Nephron (organoid): ENCODE measurements at regions not wholly inside any gene's neighbourhood (a gene's known extent, or its start where the extent isn't known, plus 50 kb on each side); places are given as distances from the start of the nearest gene placed in this dataset.

Source experiments
- H3K27ac Mint-ChIP-seq, 3 experiments: 2 replicates each; pipeline ENCODE4 v1.8.0; 2020; ENCODE audit warnings: mixed read lengths in 3 of 3, mild to moderate bottlenecking in 2 of 3, moderate library complexity in 1 of 3
- H3K27me3 Mint-ChIP-seq: 2 replicates; pipeline ENCODE4 v1.8.0; 2021; ENCODE audit warnings: low read depth, mild to moderate bottlenecking, moderate library complexity, mixed read lengths
- H3K36me3 Mint-ChIP-seq: 2 replicates; pipeline ENCODE4 v1.8.0; 2020; ENCODE audit warnings: low read depth, mixed read lengths
- H3K4me1 Mint-ChIP-seq: 2 replicates; pipeline ENCODE4 v1.8.0; 2020; ENCODE audit warnings: mixed read lengths
- H3K4me3 Mint-ChIP-seq, 3 experiments: 2 replicates each; pipeline ENCODE4 v1.8.0; 2020; ENCODE audit warnings: mild to moderate bottlenecking in 3 of 3, mixed read lengths in 3 of 3, moderate library complexity in 2 of 3
- H3K9me3 Mint-ChIP-seq: 2 replicates; pipeline ENCODE4 v1.8.0; 2020; ENCODE audit warnings: mixed read lengths
- CTCF ChIP-seq, 3 experiments: fragments of 200-600 bp; sonication (generic); IDR thresholded peaks; one replicate each; pipeline ENCODE4 v1.5.0; 2021; ENCODE audit warnings: antibody characterized with exemption in 3 of 3; ENCODE audit not compliant: unreplicated experiment in 3 of 3

- peaks cover 4% of the 10 kb centered on the region for H3K36me3 Mint-ChIP-seq
- peaks cover 4% of the 10 kb centered on the region for H3K9me3 Mint-ChIP-seq
- peaks cover 10% of the 10 kb centered on the region for H3K27me3 Mint-ChIP-seq
- H3K27ac Mint-ChIP-seq = peak overlapping the region in 1 of 3 experiments; percentile 4
- H3K4me1 Mint-ChIP-seq = no peaks in the 10 kb centered on the region
- no peak overlapping the region for H3K4me3 Mint-ChIP-seq
- TF ChIP-seq CTCF (IDR thresholded peaks at IDR 0.05; ENCODE audit: unreplicated experiment in 3 of 3) = no peak
Measured at GRCh38 chr1:96475903-96476302, 245.7 kb upstream of the PTBP2 start.

- no peaks in the 10 kb centered on the region for H3K9me3 Mint-ChIP-seq
- no peaks in the 10 kb centered on the region for H3K36me3 Mint-ChIP-seq
- TF ChIP-seq CTCF (IDR thresholded peaks at IDR 0.05; ENCODE audit: unreplicated experiment in 3 of 3) = no peak
Measured at GRCh38 chr1:96478228-96478627, 243.4 kb upstream of the PTBP2 start.

DNA sequence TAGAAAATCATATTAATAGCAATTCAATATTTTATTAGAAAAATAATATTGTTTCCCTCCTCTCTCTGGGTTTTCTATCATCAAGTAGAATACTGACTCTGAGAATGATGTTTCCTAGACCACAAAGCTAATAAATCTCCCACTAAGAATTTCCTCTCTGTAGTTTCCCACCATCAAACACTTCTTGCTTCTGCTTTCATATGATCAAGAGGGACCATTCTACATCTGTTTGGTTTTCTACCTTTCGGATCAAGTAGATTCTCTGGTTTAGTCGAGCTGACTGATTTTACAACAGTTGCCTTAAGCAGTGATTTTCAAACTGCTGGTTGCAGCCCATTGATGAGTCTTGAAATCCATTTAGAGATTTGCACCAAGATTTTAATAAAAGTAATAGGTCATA is 240.2 kb upstream of the PTBP2 start:
- peaks cover 14% of the 10 kb centered on the region for H3K4me1 Mint-ChIP-seq
- peak overlapping the region in 1 of 3 experiments; percentile 2 for H3K27ac Mint-ChIP-seq
- H3K36me3 Mint-ChIP-seq = no peaks in the 10 kb centered on the region

More at GRCh38 chr1:96478228-96478627, 243.4 kb upstream of the PTBP2 start:
- Mint-ChIP-seq H3K27me3 (peaks cover 10% of the 10 kb centered on the region), H3K4me1 (peaks cover 10% of the 10 kb centered on the region), H3K4me3 (no peak overlapping the region), H3K27ac (no peak overlapping the region)

DNA sequence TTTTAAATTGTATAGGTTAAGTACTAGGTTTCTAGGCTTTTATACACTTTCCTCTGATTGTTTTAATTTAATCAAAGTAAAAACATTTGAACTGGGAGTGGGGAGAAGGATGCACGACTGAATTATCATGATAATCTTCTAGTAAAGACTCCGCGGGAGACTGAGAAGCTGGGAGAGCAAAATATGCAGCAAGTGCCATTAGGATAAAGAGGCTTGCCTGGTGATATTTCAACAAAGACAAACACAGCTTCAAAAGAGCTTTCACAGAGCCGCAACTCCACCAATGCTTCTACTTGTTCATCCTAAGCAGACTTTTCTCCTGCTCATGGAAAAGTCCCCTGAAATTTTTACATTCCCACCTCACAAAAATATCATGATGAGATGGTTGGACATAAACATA is 239.0 kb upstream of the PTBP2 start:
- no peak for TF ChIP-seq CTCF (IDR thresholded peaks at IDR 0.05; ENCODE audit: unreplicated experiment in 3 of 3)
- H3K27me3 Mint-ChIP-seq = peaks cover 7% of the 10 kb centered on the region
- no peaks in the 10 kb centered on the region for H3K36me3 Mint-ChIP-seq
- H3K4me1 Mint-ChIP-seq = peaks cover 14% of the 10 kb centered on the region
- peak overlapping the region in 2 of 3 experiments; percentile 46 to 62 for H3K27ac Mint-ChIP-seq
- no peaks in the 10 kb centered on the region for H3K9me3 Mint-ChIP-seq
- H3K4me3 Mint-ChIP-seq = peak overlapping the region in 2 of 3 experiments; percentile 10 to 27

More for the DNA sequence above, 240.2 kb upstream of the PTBP2 start:
- Mint-ChIP-seq H3K9me3 (no peaks in the 10 kb centered on the region), H3K27me3 (peaks cover 7% of the 10 kb centered on the region), H3K4me3 (no peak overlapping the region)
- TF ChIP-seq CTCF (IDR thresholded peaks at IDR 0.05; ENCODE audit: unreplicated experiment in 3 of 3) = no peak

- no peak for TF ChIP-seq CTCF (IDR thresholded peaks at IDR 0.05; ENCODE audit: unreplicated experiment in 3 of 3)
- Mint-ChIP-seq H3K4me3 (no peak overlapping the region), H3K9me3 (no peaks in the 10 kb centered on the region), H3K36me3 (no peaks in the 10 kb centered on the region), H3K4me1 (peaks cover 6% of the 10 kb centered on the region), H3K27me3 (no peaks in the 10 kb centered on the region), H3K27ac (no peak overlapping the region)
Measured at GRCh38 chr1:96487394-96487793, 234.2 kb upstream of the PTBP2 start.

- no peaks in the 10 kb centered on the region for H3K27me3 Mint-ChIP-seq
- no peak overlapping the region for H3K4me3 Mint-ChIP-seq
- no peaks in the 10 kb centered on the region for H3K36me3 Mint-ChIP-seq
- peaks cover 4% of the 10 kb centered on the region for H3K4me1 Mint-ChIP-seq
- no peaks in the 10 kb centered on the region for H3K9me3 Mint-ChIP-seq
- no peak for TF ChIP-seq CTCF (IDR thresholded peaks at IDR 0.05; ENCODE audit: unreplicated experiment in 3 of 3)
- H3K27ac Mint-ChIP-seq = no peak overlapping the region
Measured at GRCh38 chr1:96487971-96488370, 233.6 kb upstream of the PTBP2 start.
